ENCODE measurements at regions not wholly inside any gene's neighbourhood (a gene's known extent, or its start where the extent isn't known, plus 50 kb on each side); places are given as distances from the start of the nearest gene placed in this dataset.
"Not testable (repeated sequence)": the region's sequence is repeated elsewhere in the genome, so short reads cannot be mapped to it uniquely, and the experiment has no call there.

- no peak for DNase-seq
- 90% methylated on average over 8 of the region's 8 CpGs for WGBS, 2 donors
- Histone ChIP-seq H3K27ac (no peak overlapping the region), H3K4me3 (no peak overlapping the region), H3K4me1 (no peaks in the 10 kb centered on the region), H3K27me3 (peaks cover 0 to 19% (median 4%) of the 10 kb centered on the region in 3 donors), H3K36me3 (no peaks in the 10 kb centered on the region), H3K9me3 (peaks cover 0 to 6% (median 0%) of the 10 kb centered on the region in 4 donors)
- intact Hi-C loops (cut with DNase I) = no loop called here
- TF ChIP-seq POLR2AphosphoS5 (IDR thresholded peaks at IDR 0.05) (no peak), EP300 (IDR thresholded peaks at IDR 0.05) (no peak), CTCF (IDR thresholded peaks at IDR 0.05) (no peak), POLR2A (IDR thresholded peaks at IDR 0.05) (no peak)
Measured at GRCh38 chr4:8719421-8719820, 126.9 kb downstream of the CPZ start.

- intact Hi-C loops (cut with DNase I) = not testable (repeated sequence)
Measured at GRCh38 chr4:8717470-8717869, 124.9 kb downstream of the CPZ start.

GRCh38 chr4:8710946-8711345, 118.4 kb downstream of the CPZ start:
- Histone ChIP-seq H3K9me3 (peaks cover 0 to 15% (median 6%) of the 10 kb centered on the region in 4 donors), H3K36me3 (no peaks in the 10 kb centered on the region), H3K4me1 (no peaks in the 10 kb centered on the region), H3K27ac (no peak overlapping the region), H3K4me3 (no peak overlapping the region), H3K27me3 (peaks cover 0 to 25% (median 0%) of the 10 kb centered on the region in 3 donors)
- DNase-seq = peak; percentile 41
- no peak for TF ChIP-seq CTCF (IDR thresholded peaks at IDR 0.05)
- TF ChIP-seq POLR2A (IDR thresholded peaks at IDR 0.05) = no peak
- TF ChIP-seq POLR2AphosphoS5 (IDR thresholded peaks at IDR 0.05) = no peak
- intact Hi-C loops (cut with DNase I) = no loop called here
- 70 to 74% methylated on average over 8 of the region's 8 CpGs for WGBS, 2 donors

More at GRCh38 chr4:8717470-8717869, 124.9 kb downstream of the CPZ start:
- not testable (repeated sequence) for DNase-seq, H3K4me1 ChIP-seq, H3K27me3 ChIP-seq, H3K4me3 ChIP-seq, H3K36me3 ChIP-seq, H3K27ac ChIP-seq
- 45 to 53% methylated on average over 2 of the region's 2 CpGs for WGBS, 2 donors
- H3K9me3 ChIP-seq = peaks cover 0 to 11% (median 6%) of the 10 kb centered on the region in 4 donors

- peak; percentile 39 for DNase-seq
- Histone ChIP-seq H3K27ac (no peak overlapping the region), H3K4me1 (no peaks in the 10 kb centered on the region), H3K4me3 (no peak overlapping the region), H3K36me3 (no peaks in the 10 kb centered on the region), H3K9me3 (peaks cover 0 to 15% (median 6%) of the 10 kb centered on the region in 4 donors), H3K27me3 (peaks cover 0 to 30% (median 0%) of the 10 kb centered on the region in 3 donors)
- intact Hi-C loops (cut with DNase I) = no loop called here
- 87 to 88% methylated on average over 6 of the region's 6 CpGs for WGBS, 2 donors
- TF ChIP-seq POLR2AphosphoS5 (IDR thresholded peaks at IDR 0.05) (no peak), EP300 (IDR thresholded peaks at IDR 0.05) (no peak), CTCF (IDR thresholded peaks at IDR 0.05) (no peak), POLR2A (IDR thresholded peaks at IDR 0.05) (no peak)
Measured at GRCh38 chr4:8710416-8710815, 117.9 kb downstream of the CPZ start.

- Histone ChIP-seq H3K4me3 (no peak overlapping the region), H3K4me1 (no peaks in the 10 kb centered on the region), H3K27ac (no peak overlapping the region), H3K36me3 (no peaks in the 10 kb centered on the region), H3K27me3 (peaks cover 0 to 34% (median 0%) of the 10 kb centered on the region in 3 donors), H3K9me3 (peaks cover 0 to 11% (median 6%) of the 10 kb centered on the region in 4 donors)
- intact Hi-C loops (cut with DNase I) = no loop called here
- WGBS, 2 donors = 47 to 54% methylated on average over 23 of the region's 23 CpGs
- no peak for TF ChIP-seq POLR2AphosphoS5 (IDR thresholded peaks at IDR 0.05)
- no peak for TF ChIP-seq CTCF (IDR thresholded peaks at IDR 0.05)
- no peak for TF ChIP-seq EP300 (IDR thresholded peaks at IDR 0.05)
- no peak for TF ChIP-seq POLR2A (IDR thresholded peaks at IDR 0.05)
- DNase-seq = peak; percentile 29
Measured at GRCh38 chr4:8709729-8710360, 117.3 kb downstream of the CPZ start.
